Smooth muscle cell (in vitro differentiated cells): ENCODE measurements at regions not wholly inside any gene's neighbourhood (a gene's known extent, or its start where the extent isn't known, plus 50 kb on each side); places are given as distances from the start of the nearest gene placed in this dataset.

Experiments used
- DNase-seq: peaks from one replicate; lab custom pipeline; 2025; ENCODE audit not compliant: unreplicated experiment; lab: John Stamatoyannopoulos, UW
- H2AFZ ChIP-seq: fragments of 200-600 bp; sonication (generic); 2 replicates; pipeline ENCODE4 v1.6.0; 2016; ENCODE audit warnings: antibody characterized with exemption, low read depth, mild to moderate bottlenecking
- H3F3A ChIP-seq: fragments of 200-600 bp; sonication (generic); 2 replicates; pipeline ENCODE4 v1.6.0; 2017; ENCODE audit warnings: antibody characterized with exemption, low read depth
- H3K27ac ChIP-seq: fragments of 200-600 bp; sonication (generic); 2 replicates; pipeline ENCODE4 v1.5.1; 2016; ENCODE audit warnings: low read depth, mild to moderate bottlenecking
- H3K27me3 ChIP-seq: fragments of 200-600 bp; sonication (generic); 2 replicates; pipeline ENCODE4 v1.6.1; 2016; ENCODE audit warnings: low read depth, mild to moderate bottlenecking
- H3K36me3 ChIP-seq: fragments of 200-600 bp; sonication (generic); 2 replicates; pipeline ENCODE4 v1.5.1; 2016; ENCODE audit warnings: low read depth
- H3K4me1 ChIP-seq: fragments of 200-600 bp; sonication (generic); 2 replicates; pipeline ENCODE4 v1.5.1; 2016; ENCODE audit warnings: low read depth
- H3K4me2 ChIP-seq: fragments of 200-600 bp; sonication (generic); 2 replicates; pipeline ENCODE4 v1.6.0; 2016; ENCODE audit warnings: mild to moderate bottlenecking
- H3K4me3 ChIP-seq: fragments of 200-600 bp; sonication (generic); 2 replicates; pipeline ENCODE4 v1.5.1; 2016; ENCODE audit warnings: mild to moderate bottlenecking
- H3K79me2 ChIP-seq: fragments of 200-600 bp; sonication (generic); 2 replicates; pipeline ENCODE4 v1.6.0; 2016; ENCODE audit warnings: low read depth, mild to moderate bottlenecking
- H3K9ac ChIP-seq: fragments of 200-600 bp; sonication (generic); 2 replicates; pipeline ENCODE4 v1.6.0; 2016; ENCODE audit warnings: low read depth
- H3K9me3 ChIP-seq: fragments of 200-600 bp; sonication (generic); replicated peaks from 2 replicates; pipeline ENCODE4 v1.5.1; 2016; ENCODE audit warnings: low read depth
- H4K20me1 ChIP-seq: fragments of 200-600 bp; sonication (generic); 2 replicates; pipeline ENCODE4 v1.6.0; 2016; ENCODE audit warnings: low read depth
- WGBS: methylation state at CpG from one replicate; pipeline ENCODE4 v1.1.7; 2016; ENCODE audit warnings: low lambda C conversion rate; 5-methylcytosine and 5-hydroxymethylcytosine counted together
- TF ChIP-seq, protein P1 (sequence below): fragments of 200-600 bp; sonication (generic); IDR thresholded peaks from 2 replicates; pipeline ENCODE4 v1.5.1; 2017; ENCODE audit warnings: borderline replicate concordance, mild to moderate bottlenecking, antibody characterized with exemption; ENCODE audit not compliant: insufficient read depth, poor library complexity, severe bottlenecking

- Histone ChIP-seq H3K4me3 (no peak overlapping the region), H3K4me1 (no peaks in the 10 kb centered on the region), H3K27ac (no peak overlapping the region), H3K79me2 (no peaks in the 10 kb centered on the region), H2AFZ (no peak overlapping the region), H3K36me3 (no peaks in the 10 kb centered on the region), H3K9ac (no peak overlapping the region), H3K9me3 (no peaks in the 10 kb centered on the region), H4K20me1 (no peaks in the 10 kb centered on the region), H3K4me2 (no peak overlapping the region), H3K27me3 (no peaks in the 10 kb centered on the region), H3F3A (no peaks in the 10 kb centered on the region)
- 92% methylated on average over 6 of the region's 6 CpGs for WGBS
- DNase-seq = no peak
- TF ChIP-seq, protein P1, sequence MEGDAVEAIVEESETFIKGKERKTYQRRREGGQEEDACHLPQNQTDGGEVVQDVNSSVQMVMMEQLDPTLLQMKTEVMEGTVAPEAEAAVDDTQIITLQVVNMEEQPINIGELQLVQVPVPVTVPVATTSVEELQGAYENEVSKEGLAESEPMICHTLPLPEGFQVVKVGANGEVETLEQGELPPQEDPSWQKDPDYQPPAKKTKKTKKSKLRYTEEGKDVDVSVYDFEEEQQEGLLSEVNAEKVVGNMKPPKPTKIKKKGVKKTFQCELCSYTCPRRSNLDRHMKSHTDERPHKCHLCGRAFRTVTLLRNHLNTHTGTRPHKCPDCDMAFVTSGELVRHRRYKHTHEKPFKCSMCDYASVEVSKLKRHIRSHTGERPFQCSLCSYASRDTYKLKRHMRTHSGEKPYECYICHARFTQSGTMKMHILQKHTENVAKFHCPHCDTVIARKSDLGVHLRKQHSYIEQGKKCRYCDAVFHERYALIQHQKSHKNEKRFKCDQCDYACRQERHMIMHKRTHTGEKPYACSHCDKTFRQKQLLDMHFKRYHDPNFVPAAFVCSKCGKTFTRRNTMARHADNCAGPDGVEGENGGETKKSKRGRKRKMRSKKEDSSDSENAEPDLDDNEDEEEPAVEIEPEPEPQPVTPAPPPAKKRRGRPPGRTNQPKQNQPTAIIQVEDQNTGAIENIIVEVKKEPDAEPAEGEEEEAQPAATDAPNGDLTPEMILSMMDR = no peak
Measured at GRCh38 chr16:18059577-18059976, 277.0 kb downstream of the NPIPA8 start.

- Histone ChIP-seq H3F3A (no peaks in the 10 kb centered on the region), H3K4me1 (no peaks in the 10 kb centered on the region), H3K4me3 (no peak overlapping the region), H3K79me2 (no peaks in the 10 kb centered on the region), H3K27me3 (no peaks in the 10 kb centered on the region), H3K9ac (no peak overlapping the region), H3K9me3 (no peaks in the 10 kb centered on the region), H2AFZ (no peak overlapping the region), H3K4me2 (no peak overlapping the region), H3K27ac (no peak overlapping the region), H3K36me3 (no peaks in the 10 kb centered on the region), H4K20me1 (no peaks in the 10 kb centered on the region)
- TF ChIP-seq, protein P1 = no peak
- no peak for DNase-seq
- WGBS = 100% methylated on average over 1 of the region's 1 CpG
Measured at GRCh38 chr16:18059089-18059488, 277.4 kb downstream of the NPIPA8 start.

DNA sequence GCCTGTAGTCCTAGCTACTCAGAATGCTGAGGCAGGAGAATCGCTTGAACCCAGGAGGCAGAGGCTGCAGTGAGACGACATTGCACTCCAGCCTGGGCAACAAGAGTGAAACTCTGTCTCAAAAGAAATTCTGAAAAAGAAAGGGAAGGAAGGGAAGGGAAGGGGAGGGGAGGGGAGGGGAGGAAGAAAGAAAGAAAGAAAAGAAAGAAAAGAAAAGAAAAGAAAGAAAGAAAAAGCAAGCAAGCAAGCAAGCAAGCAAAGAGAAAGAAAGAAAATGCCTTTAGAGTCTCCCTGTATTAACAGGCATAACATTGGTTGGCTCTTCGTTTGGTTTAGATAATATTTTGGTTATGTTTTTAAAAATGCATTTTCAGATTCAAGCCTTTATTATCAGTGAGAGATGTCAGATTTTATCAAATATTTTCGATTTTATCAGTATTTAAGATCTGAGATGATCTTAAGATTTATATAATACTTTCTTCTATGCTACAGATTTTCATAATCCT lies 281.1 kb downstream of the NPIPA8 start:
- no peaks in the 10 kb centered on the region for H3K27me3 ChIP-seq
- H4K20me1 ChIP-seq = no peaks in the 10 kb centered on the region
- H3K36me3 ChIP-seq = no peaks in the 10 kb centered on the region
- 67% methylated on average over 4 of the region's 4 CpGs for WGBS
- no peaks in the 10 kb centered on the region for H3K79me2 ChIP-seq
- no peak overlapping the region for H3K9ac ChIP-seq
- H3K4me2 ChIP-seq = no peak overlapping the region
- no peaks in the 10 kb centered on the region for H3K9me3 ChIP-seq
- no peak overlapping the region for H3K4me3 ChIP-seq
- DNase-seq = no peak
- H3K4me1 ChIP-seq = no peaks in the 10 kb centered on the region
- H2AFZ ChIP-seq = no peak overlapping the region
- TF ChIP-seq, protein P1 = no peak
- no peaks in the 10 kb centered on the region for H3F3A ChIP-seq
- no peak overlapping the region for H3K27ac ChIP-seq

DNA sequence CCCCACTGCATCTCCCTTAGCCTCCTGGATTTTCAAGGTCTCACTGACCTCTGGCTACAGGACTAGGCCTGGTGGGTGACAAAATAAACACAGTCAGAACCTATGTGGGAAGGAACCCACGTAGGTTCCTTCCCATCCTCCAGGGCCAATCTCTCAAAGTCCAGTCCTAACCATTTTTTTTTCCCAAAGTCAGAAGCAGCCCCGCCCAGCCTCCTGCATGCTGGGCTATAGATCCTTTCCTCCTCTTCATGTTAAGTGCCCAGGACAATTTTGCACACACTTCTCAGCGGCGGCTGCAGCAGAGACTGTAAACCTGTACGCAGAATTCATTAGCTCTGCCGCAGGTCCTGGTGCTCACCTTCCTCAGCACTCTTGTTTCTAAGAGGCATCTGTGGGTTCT lies 285.8 kb downstream of the NPIPA8 start:
- H3K79me2 ChIP-seq = no peaks in the 10 kb centered on the region
- no peak for DNase-seq

More for the DNA sequence above, 285.8 kb downstream of the NPIPA8 start:
- Histone ChIP-seq H3K9ac (no peak overlapping the region), H3K9me3 (no peaks in the 10 kb centered on the region), H3K4me2 (no peak overlapping the region), H3F3A (no peaks in the 10 kb centered on the region), H3K27ac (no peak overlapping the region), H3K4me1 (no peaks in the 10 kb centered on the region), H3K27me3 (peaks cover 3% of the 10 kb centered on the region), H4K20me1 (no peaks in the 10 kb centered on the region), H3K4me3 (no peak overlapping the region), H3K36me3 (no peaks in the 10 kb centered on the region), H2AFZ (no peak overlapping the region)
- TF ChIP-seq, protein P1 = no peak
- 90% methylated on average over 6 of the region's 6 CpGs for WGBS
